ENCODE measurements at regions not wholly inside any gene's neighbourhood (a gene's known extent, or its start where the extent isn't known, plus 50 kb on each side); places are given as distances from the start of the nearest gene placed in this dataset.

DNA sequence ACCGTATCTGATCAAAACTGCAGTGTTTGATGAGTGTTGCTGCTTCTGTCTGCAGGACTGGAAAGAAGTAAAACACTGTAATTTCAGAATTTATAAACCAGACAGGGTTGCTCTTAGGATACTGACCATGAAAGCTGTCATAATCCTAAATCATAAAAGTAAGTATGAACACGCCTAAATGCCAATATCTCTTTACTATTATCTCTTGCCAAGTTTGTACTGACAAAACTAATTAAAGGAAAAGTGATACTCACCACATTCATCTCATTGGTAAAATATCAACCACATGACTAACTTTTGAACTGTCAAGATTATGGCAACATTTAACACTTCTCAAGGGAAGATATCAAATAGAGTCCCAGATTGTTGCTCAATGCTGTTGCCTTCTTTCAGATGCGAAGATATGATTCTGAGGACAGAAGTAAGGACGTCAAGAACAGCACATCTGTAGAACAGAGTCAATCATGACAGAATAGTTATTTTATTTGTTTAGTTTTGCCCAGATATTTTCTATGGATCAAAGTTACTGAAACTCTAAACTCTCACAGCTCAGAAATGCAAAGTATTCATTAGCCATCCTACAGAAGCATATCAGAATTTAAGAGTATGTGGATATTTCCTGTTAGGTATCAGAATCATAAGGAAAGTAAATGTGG, 61.4 kb upstream of the COL8A1 start:
- DNase-seq, result no peak
- Histone ChIP-seq H3K9me3 (peaks cover 0 to 14% (median 10%) of the 10 kb centered on the region in 4 donors), H3K27ac (no peak overlapping the region), H3K4me1 (no peaks in the 10 kb centered on the region), H3K4me3 (no peak overlapping the region), H3K27me3 (no peaks in the 10 kb centered on the region), H3K36me3 (no peaks in the 10 kb centered on the region)
- WGBS, 5 donors, result 70 to 83% (median 78%) methylated on average over 4 of the region's 4 CpGs
- intact Hi-C loops (cut with DNase I; ENCODE audit: low total_unique reads), result no loop called here
- no peak for TF ChIP-seq EP300 (IDR thresholded peaks at IDR 0.05)
- no peak for TF ChIP-seq POLR2A (IDR thresholded peaks at IDR 0.05)
- no peak for TF ChIP-seq POLR2AphosphoS5 (IDR thresholded peaks at IDR 0.05)
- TF ChIP-seq, protein P1, sequence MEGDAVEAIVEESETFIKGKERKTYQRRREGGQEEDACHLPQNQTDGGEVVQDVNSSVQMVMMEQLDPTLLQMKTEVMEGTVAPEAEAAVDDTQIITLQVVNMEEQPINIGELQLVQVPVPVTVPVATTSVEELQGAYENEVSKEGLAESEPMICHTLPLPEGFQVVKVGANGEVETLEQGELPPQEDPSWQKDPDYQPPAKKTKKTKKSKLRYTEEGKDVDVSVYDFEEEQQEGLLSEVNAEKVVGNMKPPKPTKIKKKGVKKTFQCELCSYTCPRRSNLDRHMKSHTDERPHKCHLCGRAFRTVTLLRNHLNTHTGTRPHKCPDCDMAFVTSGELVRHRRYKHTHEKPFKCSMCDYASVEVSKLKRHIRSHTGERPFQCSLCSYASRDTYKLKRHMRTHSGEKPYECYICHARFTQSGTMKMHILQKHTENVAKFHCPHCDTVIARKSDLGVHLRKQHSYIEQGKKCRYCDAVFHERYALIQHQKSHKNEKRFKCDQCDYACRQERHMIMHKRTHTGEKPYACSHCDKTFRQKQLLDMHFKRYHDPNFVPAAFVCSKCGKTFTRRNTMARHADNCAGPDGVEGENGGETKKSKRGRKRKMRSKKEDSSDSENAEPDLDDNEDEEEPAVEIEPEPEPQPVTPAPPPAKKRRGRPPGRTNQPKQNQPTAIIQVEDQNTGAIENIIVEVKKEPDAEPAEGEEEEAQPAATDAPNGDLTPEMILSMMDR (IDR thresholded peaks at IDR 0.05), result no peak

DNA sequence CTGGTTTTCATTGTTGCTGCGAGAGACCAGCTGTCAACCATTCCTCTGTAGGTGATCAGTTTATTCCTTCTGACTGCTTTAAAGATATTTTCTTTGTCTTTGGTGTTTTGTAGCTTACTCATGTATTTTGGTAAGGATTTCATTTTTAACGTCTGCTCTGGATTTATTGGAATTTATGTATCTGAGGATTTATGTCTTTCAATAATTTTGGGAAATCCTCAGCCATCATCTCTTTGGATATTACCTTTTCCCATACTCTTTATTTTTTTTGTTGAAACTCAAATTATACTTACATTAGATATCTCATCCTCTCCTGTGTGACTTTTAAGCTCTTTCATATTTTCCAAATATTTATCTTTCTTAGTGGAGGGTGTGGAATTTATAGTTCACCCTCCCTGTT, 62.7 kb upstream of the COL8A1 start:
- no peaks in the 10 kb centered on the region for H3K4me1 ChIP-seq
- H3K4me3 ChIP-seq, result no peak overlapping the region
- H3K27me3 ChIP-seq, result no peaks in the 10 kb centered on the region
- H3K9me3 ChIP-seq, result peaks cover 0 to 14% (median 10%) of the 10 kb centered on the region in 4 donors
- intact Hi-C loops (cut with DNase I; ENCODE audit: low total_unique reads), result no loop called here
- TF ChIP-seq POLR2A (IDR thresholded peaks at IDR 0.05) (no peak), POLR2AphosphoS5 (IDR thresholded peaks at IDR 0.05) (no peak), EP300 (IDR thresholded peaks at IDR 0.05) (no peak)
- TF ChIP-seq, protein P1 (IDR thresholded peaks at IDR 0.05), result no peak
- H3K36me3 ChIP-seq, result no peaks in the 10 kb centered on the region
- no peak for DNase-seq
- no peak overlapping the region for H3K27ac ChIP-seq
- WGBS, 5 donors, result 84 to 90% (median 85%) methylated on average over 2 of the region's 2 CpGs

DNA sequence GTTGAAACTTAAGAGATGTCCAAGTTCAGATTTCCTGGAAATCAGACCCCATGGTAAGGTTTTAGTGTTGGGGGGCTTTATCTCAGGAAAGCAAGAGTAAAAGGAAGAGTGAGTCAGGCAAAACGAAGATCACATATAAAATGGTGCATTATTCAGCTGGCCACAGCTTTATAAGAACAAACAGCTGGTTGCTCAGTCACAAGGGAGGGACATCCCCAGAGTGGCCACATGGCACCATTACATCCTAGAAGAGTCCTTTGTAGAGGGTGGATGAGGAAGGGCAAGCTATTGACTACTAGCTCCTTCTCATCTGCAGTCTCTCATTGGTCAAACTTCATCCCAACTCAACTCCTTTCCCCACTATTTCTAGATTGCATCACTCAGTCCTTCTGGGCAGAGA, 68.3 kb upstream of the COL8A1 start:
- no peak overlapping the region for H3K27ac ChIP-seq
- WGBS, 5 donors, result 51 to 76% (median 60%) methylated on average over 1 of the region's 1 CpG
- no peak overlapping the region for H3K4me3 ChIP-seq
- no peaks in the 10 kb centered on the region for H3K4me1 ChIP-seq
- H3K9me3 ChIP-seq, result peaks cover 0 to 8% (median 3%) of the 10 kb centered on the region in 4 donors
- H3K36me3 ChIP-seq, result no peaks in the 10 kb centered on the region
- H3K27me3 ChIP-seq, result no peaks in the 10 kb centered on the region
- TF ChIP-seq POLR2AphosphoS5 (IDR thresholded peaks at IDR 0.05) (no peak), EP300 (IDR thresholded peaks at IDR 0.05) (no peak), POLR2A (IDR thresholded peaks at IDR 0.05) (no peak)
- TF ChIP-seq, protein P1 (IDR thresholded peaks at IDR 0.05), result no peak
- DNase-seq, result no peak
- intact Hi-C loops (cut with DNase I; ENCODE audit: low total_unique reads), result no loop called here

DNA sequence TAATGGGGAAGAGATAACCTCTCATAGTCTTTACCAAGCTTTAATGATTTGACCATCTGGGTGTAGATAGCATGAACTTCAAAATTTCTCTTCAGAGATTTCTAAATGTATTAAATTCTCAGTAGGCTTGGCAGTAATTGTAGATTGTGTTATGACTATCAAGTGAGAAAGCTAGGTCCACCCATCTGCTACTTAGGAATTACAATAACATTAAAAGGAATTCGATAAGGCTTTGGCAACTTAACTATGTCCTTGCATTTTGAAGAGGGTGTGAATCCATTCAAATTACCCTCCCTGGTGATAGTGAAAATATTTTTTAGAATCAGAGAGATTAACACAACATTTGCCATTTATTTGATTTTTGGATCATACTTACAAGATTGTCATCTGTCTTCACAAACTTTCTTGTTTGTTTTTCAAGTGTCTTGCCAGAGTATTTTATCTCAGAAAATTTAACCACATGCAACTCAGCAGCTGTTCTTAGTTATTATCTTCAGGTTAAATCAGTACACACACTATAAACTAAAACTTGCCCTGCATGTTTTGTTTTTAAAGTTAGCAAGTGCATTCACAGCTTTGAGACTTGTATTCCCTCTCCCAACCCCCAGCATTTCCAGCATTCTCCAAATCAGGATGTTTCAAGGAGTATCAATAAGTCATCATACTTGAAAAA, 69.6 kb upstream of the COL8A1 start:
- Histone ChIP-seq H3K27ac (no peak overlapping the region), H3K9me3 (peaks cover 0 to 5% (median 0%) of the 10 kb centered on the region in 4 donors), H3K36me3 (no peaks in the 10 kb centered on the region), H3K4me1 (no peaks in the 10 kb centered on the region), H3K4me3 (no peak overlapping the region), H3K27me3 (no peaks in the 10 kb centered on the region)
- intact Hi-C loops (cut with DNase I; ENCODE audit: low total_unique reads), result no loop called here
- DNase-seq, result no peak
- 50 to 63% (median 57%) methylated on average over 1 of the region's 1 CpG for WGBS, 5 donors
- TF ChIP-seq POLR2A (IDR thresholded peaks at IDR 0.05), result no peak
- TF ChIP-seq POLR2AphosphoS5 (IDR thresholded peaks at IDR 0.05), result no peak
- no peak for TF ChIP-seq EP300 (IDR thresholded peaks at IDR 0.05)
- TF ChIP-seq, protein P1 (IDR thresholded peaks at IDR 0.05), result no peak

All from stomach (tissue), 8 donors.